HK-2 (cell line): ENCODE measurements at regions not wholly inside any gene's neighbourhood (a gene's known extent, or its start where the extent isn't known, plus 50 kb on each side); places are given as distances from the start of the nearest gene placed in this dataset.

ENCODE experiments used
- DNase-seq: peaks from one replicate; pipeline ENCODE4 v3.0.0-alpha.2; 2018; ENCODE audit not compliant: unreplicated experiment

- DNase-seq: no peak
Observed at GRCh38 chr2:9681427-9681817, 50.6 kb upstream of the YWHAQ start.

DNA sequence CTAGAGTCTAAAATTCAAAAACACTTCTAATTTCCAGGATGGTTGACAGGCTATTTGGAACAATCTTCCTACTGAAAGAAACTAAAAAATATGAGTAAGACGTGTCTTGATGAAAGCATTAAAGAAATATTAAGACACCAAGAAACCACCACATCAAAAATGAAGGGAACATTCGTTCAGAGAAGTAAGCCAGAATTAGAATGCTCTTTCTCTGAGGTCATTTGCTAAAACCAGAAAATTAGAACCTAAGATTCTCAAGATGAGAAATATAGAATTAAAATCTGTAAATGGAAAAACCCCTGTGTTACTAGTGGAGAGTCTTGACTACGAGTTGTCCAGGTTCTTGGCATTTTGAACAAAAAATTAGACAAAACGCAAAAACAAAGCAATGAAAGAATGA lies 54.8 kb upstream of the YWHAQ start:
- DNase-seq: no peak

- no peak for DNase-seq
Observed at GRCh38 chr2:9686061-9686460, 55.3 kb upstream of the YWHAQ start.

DNA sequence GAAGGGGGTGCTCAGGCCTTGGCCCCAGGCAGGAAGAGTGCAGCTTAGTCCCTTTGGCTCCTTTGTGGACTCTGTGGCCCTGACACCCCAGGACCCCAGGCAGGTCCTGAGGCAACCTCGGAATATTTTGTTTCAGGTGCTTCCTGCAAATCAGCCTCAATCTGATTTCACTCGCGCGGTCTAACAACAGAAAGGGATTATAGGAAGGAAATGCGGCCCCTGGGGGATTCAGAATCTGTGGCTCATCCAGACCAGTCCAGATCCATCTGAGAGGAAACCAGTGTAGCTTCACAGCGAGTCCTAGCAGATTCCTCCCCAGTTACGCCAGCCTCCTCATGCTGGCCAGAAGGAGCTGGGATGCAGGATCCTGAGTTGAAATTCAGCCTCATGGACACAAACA lies 59.5 kb upstream of the YWHAQ start:
- no peak for DNase-seq

DNA sequence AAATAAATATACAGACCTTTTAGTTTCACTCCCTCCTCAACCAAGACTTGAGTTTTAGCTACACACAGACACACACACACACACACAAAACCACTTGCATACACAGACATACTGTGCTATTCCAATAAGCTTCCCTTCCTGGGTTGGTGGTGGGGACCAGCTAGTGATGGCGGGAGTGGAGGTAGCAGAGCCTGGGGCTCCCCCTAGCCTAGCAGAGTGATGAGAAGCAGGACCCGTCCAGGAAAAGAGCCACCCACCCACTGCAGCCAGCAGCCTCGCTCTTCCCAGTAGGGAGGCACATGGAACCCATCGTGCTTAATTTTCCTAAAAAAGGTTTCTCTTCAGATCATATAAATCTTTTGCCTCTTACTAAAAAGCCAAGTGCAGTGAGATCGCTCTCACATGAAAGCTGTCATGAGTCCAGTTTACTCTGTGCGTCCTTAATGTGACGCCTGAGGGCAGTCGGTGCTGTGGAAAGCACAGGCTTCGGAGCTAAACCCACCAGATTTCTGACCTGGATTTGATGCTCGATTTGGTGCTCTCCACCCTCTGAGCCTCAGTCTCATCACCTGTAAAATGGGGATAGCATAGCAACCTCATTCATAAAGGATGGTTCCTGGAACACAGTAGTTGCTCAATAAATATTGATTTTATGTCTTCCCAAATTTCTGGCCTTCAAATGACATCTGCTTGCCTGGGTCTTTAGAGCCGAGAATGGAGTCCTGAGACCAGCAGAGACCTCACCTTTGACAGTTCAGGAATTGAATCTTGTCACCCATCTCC lies 60.1 kb upstream of the YWHAQ start:
- no peak for DNase-seq

DNA sequence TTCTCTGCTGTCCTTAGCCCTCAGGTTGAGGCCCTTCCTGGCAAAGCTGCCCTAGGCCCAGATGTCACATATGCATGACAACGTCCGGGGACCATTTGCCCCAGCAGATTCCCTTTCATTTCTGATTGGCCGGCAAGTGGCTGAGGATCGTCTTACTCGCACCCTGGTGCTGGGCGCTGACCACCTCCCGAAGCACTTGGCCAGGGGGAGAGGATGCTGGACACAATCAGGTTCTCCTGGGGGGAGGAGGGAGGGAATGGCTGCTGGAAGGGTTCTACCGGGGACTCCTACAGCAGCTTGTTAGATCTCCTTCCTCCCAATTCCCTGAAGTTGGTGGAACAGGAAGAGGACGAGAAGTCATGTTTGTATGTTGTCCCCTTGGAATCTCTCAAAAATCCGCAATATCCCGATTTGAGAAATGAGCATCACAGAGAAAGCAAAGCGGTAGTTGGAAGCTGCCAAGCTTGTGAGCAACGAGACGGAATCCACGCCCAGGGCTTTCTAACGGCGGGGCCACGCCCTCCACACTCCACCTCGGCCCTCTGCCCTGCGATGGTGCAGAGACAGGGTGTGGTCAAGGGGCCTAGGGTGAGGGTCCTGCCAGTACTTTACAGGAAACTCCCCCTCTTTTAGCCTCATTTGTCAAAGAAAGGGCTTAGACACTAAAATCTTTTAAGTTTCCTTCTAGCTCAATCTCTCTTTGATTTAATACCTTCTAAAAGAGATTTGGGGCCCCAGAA lies 61.8 kb upstream of the YWHAQ start:
- no peak for DNase-seq

- DNase-seq: no peak
Observed at GRCh38 chr2:9693196-9693491, 62.3 kb upstream of the YWHAQ start.

DNA sequence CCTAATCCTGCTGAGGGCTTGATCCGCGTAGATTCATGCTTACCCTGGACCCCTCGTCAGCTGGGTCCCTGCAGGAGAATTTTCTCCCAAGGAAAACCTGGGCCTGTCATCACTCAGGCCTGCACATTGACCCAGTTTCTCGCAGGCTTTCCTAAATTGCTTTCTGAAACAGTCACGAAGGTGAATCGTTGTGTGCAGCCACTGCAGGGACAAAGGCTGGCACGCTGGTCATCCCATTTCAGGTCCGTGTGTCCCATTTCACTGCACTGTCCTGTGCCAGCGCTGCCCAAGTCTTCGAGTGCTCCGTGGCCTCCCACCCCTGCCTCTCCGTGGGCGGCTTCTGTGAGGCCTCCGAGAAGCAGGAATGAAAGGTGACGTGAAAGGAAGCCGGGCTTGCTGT lies 62.8 kb upstream of the YWHAQ start:
- no peak for DNase-seq

DNA sequence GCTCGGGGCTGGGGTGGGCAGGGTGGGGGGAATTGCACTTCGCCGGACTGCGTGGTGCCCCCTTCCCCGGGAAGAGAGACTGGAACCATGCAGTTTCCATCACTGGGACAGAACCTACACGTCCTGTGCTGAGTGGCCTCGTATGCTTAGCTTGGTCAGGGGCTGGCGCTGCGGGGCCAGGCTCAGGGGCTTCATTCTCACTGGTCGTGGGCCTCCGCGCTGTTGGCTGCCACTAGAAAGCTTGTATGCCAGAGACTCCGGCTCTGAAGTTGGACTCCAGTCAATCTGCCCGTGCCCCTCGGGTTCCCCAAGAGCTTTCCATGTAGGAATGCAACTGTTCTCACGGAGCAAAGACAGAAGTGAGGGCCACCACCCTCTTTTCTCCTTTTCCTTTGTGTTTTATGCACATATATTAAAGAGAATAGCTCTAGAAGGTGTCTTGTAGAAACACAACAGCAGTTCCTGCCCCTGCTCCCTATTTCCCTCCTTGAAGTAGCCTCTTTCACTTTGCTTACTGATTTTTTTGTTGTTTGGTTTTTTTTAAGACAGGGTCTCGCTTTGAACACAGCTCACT lies 64.0 kb upstream of the YWHAQ start:
- no peak for DNase-seq

GRCh38 chr2:9695941-9696340 lies 65.1 kb upstream of the YWHAQ start:
- DNase-seq: no peak

- no peak for DNase-seq
Observed at GRCh38 chr2:9696731-9697130, 65.9 kb upstream of the YWHAQ start.

DNA sequence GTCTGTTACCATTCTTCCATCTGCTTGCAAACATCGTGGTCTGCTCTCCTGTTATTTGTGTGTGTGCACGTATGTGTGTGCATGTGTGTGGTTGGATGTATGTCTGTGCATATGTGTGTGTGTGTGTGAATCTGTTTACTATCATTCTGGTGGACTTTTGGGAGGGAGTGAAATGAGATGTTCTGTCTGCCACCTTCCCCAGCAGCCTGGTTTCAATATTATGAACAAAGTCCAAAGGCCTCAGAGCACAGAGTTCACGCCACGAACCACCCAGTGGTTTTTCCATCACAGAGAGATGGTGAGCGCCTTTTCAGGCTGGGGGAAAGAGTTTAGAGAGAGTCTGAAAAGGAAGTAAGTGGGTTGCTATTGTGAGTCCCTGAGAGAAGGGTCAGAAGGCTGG lies 67.1 kb upstream of the YWHAQ start:
- no peak for DNase-seq

DNA sequence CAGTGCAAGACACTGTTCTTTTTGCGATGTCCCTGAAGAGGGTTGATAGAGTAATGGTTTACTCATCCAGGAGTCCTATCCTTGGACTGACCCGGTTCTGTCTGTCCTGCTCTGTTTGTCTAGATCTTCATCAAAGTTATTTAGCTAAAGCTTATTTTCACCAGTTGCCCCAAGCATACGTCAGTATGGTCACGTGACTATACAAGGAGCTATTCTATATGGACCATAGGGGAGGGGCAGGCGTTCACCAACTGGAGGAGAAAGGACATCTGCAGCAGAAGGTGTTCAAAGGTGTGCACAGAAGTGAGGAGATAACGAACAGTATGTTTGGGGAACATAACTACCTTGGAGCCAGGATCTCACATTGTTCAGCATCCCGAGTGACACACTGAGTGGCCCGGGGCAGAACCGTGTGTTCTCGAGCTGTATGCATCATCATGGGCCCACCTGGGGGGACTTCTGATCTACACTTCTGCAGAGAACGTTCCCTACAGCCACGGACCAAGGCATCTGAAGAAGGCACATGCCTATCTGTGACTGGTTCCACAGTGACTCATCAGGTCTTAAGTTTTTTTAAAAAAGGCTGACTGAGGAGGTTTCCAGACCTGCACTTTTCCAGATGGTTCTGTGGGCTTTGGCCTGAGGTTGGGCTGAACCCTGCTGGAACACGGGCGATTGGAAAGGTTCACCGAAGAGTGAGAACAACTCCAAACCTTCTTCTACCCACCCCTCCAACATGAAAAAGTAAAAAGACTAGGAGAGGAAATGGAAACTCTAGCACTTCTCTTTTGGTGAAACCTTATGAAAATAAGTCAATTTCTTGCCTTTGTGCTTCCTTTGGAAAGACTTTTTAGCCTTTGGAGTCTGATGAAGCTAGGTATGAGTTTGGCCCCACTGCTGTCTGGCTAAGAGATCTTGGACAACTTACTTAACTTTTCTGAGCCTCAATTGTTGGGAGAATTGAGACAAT lies 68.6 kb upstream of the YWHAQ start:
- DNase-seq: peak; percentile 27

- no peak for DNase-seq
Observed at GRCh38 chr2:9700109-9700495, 69.3 kb upstream of the YWHAQ start.

- no peak for DNase-seq
Observed at GRCh38 chr2:9702604-9703084, 71.8 kb upstream of the YWHAQ start.

- DNase-seq: peak; percentile 89
Observed at GRCh38 chr2:9703085-9703678, 72.4 kb upstream of the YWHAQ start.

GRCh38 chr2:9703701-9704221 lies 73.0 kb upstream of the YWHAQ start:
- peak; percentile 66 for DNase-seq

DNA sequence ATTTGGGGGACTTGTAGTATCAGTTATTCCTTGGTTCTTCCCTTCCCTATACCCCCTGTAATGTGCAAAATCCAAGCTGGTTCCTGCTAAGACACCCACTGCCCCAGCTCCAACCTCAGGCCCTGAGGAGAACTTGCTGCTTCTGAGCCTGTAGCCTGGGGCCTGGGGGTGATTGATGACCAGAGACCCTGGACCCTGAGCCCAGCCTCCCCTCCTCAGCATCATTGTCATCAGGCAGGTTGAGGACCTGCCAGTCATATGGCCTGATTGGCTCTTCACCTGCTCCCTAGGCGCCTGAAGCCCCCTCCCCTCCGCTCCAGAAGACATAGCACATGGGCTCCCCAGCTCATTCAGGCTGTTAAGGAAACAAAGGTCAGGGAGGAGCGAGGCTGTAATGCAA lies 73.8 kb upstream of the YWHAQ start:
- no peak for DNase-seq

- DNase-seq: no peak
Observed at GRCh38 chr2:9705196-9705595, 74.4 kb upstream of the YWHAQ start.

- DNase-seq: no peak
Observed at GRCh38 chr2:9707008-9707407, 76.2 kb upstream of the YWHAQ start.

- DNase-seq: no peak
Observed at GRCh38 chr2:9707611-9708160, 76.9 kb upstream of the YWHAQ start.
